NOMO-1 treated with DMSO at 0.1 percent for 48 hours (cell line): ENCODE measurements at regions not wholly inside any gene's neighbourhood (a gene's known extent, or its start where the extent isn't known, plus 50 kb on each side); places are given as distances from the start of the nearest gene placed in this dataset.

Experiments
- DNase-seq: peaks from one replicate; lab custom pipeline; 2025; ENCODE audit not compliant: unreplicated experiment; lab: John Stamatoyannopoulos, UW

DNA sequence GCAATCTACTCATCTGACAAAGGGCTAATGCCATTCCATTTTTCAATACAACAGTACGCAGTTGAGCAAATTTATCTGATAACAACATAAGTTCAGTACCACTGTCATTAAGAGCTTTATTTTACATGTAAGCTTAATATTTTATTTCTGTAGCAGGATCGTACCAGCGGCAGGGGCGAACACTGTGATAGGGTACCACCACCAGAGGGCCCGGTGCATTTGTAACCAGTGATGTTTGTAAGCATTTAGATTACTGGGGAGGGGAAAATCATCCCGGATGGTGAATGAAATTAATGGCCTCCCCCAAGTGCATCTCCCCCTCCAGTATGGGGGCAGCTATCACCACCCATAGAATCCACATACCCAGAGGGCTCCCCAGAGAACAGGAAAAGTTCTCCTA lies 179.0 kb downstream of the ADGRA3 start:
- no peak for DNase-seq

DNA sequence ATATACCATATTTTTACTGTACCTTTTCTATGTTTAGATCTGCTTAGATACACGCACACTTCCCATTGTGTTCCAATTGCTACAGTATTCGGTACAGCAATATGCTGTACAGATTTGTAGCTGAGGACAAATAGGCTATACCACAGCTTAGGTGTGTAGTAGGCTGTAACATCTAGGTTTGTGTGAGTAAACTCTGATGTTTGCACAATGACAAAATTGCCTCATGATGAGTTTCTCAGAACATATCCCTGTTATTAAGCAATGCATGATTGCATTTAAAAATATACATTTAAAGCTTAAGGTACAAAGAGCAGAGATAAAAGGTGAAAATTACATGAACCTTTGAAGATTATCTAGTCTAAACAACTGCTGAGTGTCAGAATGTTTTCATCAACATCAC lies 181.7 kb downstream of the ADGRA3 start:
- no peak for DNase-seq

DNA sequence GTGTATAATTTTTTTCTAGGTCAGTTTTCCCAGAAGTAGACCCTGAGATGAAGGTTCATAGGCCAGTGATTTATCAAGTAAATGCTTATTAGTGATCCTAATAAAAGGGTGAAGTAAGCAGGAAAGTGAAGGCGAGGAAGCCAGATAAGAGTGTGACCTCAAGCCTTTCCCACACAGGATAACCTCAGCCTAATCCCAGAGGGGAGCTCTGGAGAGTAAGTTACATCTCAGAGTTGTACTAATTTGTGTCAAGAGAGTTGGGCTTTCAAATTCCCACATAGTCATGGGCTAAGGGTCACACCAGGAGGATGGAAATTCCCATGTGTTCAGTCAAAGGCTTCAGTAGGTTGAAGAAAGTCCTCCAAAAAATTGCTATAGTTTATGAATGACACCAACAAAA lies 191.4 kb downstream of the ADGRA3 start:
- DNase-seq = no peak

- no peak for DNase-seq
These were observed 192.2 kb downstream of the ADGRA3 start for GRCh38 chr4:22323691-22324090.

- no peak for DNase-seq
These were observed 192.9 kb downstream of the ADGRA3 start for GRCh38 chr4:22322996-22323395.

GRCh38 chr4:22315628-22316027 lies 200.2 kb downstream of the ADGRA3 start:
- DNase-seq = no peak

GRCh38 chr4:22313976-22314375 lies 201.9 kb downstream of the ADGRA3 start:
- DNase-seq = no peak

GRCh38 chr4:22312113-22312512 lies 203.8 kb downstream of the ADGRA3 start:
- DNase-seq = no peak

GRCh38 chr4:22301253-22301652 lies 214.6 kb downstream of the ADGRA3 start:
- no peak for DNase-seq

GRCh38 chr4:22299678-22300077 lies 216.2 kb downstream of the ADGRA3 start:
- DNase-seq = no peak

DNA sequence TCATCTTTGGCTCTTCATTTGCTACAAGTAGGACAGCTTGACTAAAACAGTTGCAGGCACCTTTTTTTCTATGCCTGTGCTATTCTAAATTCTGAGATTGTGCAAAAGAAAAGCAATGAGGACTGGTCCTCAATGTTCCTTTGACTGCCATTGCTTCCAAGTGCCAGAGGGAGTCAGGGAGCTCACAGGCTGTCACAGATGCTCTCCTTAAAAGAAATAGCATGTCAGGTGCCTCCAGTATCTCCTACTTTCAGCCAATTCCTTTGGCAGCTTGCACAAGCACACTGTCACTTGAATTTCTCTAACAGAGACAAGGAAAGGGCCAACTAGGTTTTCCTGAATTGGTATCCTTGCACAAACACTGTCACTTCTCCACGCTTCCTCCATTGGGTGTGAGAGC lies 228.2 kb downstream of the ADGRA3 start:
- no peak for DNase-seq

- no peak for DNase-seq
These were observed 247.4 kb downstream of the ADGRA3 start for GRCh38 chr4:22268350-22269025.

GRCh38 chr4:22264261-22264660 lies 251.6 kb downstream of the ADGRA3 start:
- DNase-seq = no peak

- DNase-seq = no peak
These were observed 262.4 kb downstream of the ADGRA3 start for GRCh38 chr4:22253431-22253830.

GRCh38 chr4:22246847-22247246 lies 269.0 kb downstream of the ADGRA3 start:
- no peak for DNase-seq

DNA sequence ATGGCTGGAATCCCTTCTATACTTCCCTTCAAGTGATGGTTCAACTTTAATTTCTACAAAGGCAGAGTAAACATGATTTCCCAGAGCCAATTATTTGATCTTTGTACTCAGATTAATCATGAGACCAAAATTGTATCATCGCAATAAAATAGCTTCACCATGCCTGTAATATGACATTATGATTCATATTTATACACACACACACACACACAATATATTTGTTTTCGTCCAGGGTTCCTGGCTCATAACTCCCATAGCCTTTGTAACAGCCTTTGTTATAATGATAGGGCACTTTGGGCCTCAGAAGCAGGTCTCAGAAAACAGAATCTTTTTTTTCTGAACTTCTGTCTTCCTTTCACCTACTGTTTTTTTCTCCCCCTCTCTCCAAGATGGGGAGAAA lies 270.6 kb downstream of the ADGRA3 start:
- no peak for DNase-seq

DNA sequence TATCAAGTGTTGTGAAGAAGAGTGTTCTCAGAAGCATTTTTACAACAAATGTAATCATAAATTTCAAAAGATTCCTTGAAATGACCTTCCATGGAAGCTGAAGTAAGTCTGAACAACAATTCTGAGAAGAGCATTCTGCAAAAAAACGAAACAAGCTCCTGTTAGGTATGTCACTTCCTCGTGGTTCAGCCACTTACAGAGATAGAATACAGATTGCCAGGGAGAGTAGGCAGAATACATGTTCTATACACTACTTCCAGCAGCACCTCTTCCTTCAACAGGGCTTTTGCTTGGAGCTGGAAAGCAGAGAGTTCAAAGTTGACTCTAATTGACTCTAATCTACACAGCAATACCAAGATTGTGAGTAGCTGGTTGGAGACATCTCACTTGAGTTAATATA lies 274.5 kb downstream of the ADGRA3 start:
- no peak for DNase-seq

DNA sequence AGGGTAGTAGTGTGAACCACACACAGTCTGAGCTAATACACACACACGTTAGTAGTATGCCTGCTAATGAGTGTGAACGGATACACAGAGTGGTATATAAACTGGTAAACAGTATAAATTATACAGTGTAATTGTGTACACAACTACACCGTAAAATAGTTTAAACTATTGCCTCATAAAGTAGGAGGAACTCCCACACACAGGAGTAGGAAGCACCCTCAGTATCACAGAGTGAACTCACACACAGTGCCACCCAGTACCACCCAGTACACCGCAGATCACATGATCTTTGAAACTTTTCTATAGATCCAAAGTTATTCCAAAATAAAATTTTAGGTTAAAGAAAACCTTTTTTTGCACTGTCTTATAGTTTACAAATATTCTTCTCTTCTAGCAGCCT lies 275.1 kb downstream of the ADGRA3 start:
- no peak for DNase-seq

GRCh38 chr4:22238742-22239141 lies 277.1 kb downstream of the ADGRA3 start:
- no peak for DNase-seq

GRCh38 chr4:22237846-22238494 lies 277.9 kb downstream of the ADGRA3 start:
- no peak for DNase-seq

DNA sequence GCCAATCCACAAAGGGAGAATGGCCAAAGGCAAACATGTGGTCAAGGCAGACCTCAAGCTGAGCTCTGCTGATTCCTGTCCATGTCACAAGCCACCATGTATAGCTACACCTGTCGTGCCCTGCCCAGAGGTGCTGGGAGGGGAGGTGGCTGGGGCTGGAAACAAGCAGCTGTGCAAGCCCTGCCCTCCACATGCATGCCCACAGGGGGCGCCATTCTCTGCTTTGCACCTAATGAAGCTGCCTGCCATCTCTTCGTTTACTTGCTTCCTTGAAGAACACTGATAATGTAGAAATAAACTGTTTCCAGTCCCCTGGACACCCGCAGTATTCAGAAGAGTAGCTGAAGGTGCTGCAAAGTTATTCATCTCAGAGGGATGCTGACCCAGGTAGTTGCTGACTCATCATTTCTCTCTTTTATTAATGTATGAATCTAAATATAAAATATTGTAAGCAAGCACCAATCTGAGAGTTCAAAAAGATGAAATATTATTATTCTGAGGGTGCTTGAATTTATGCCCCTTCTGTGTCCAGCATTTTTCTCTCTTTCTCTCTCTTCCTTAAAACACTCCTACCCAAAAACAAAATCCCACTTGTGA lies 278.6 kb downstream of the ADGRA3 start:
- no peak for DNase-seq

DNA sequence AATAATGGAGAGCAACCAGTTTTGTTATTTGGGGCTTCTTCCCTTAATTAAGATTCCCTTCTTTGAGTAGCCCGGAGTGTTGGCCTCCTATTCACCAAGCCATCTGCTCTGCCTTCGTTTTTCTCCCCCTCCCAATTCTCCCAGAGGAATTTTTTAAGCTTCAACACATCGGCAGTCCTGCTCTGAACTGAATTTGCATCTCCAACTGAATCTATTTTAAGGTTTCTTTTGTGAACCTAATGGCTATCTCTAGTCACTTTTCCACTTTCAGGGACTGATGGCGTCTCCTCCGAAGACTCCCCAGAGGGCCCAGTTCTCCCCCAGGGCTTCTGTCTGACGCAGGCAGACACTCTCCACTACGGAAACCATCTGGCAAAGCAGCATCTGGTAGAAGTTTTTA lies 280.2 kb downstream of the ADGRA3 start:
- DNase-seq = no peak

DNA sequence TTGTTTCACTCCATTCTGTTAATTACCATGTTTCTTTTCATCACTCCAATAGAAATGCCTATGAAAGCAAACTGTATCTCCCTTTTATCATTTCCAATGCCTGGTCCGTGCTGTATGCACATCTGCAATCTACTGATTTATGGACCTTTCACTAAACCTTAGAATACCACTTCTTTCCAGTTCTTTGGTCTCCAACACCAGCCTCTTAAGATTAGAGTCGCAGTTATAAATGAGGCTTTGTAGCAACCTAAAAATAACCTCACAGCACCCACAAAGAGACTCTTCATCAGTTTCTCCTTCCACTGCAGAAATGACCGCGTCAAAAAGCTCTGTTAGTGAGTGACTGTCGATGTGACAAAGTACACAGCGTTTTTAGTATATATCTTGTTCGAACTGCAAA lies 282.6 kb downstream of the ADGRA3 start:
- no peak for DNase-seq
